ENCODE measurements at regions not wholly inside any gene's neighbourhood (a gene's known extent, or its start where the extent isn't known, plus 50 kb on each side); places are given as distances from the start of the nearest gene placed in this dataset.

GRCh38 chr20:24134930-24135329, 146.4 kb upstream of the GGTLC1 start:
- DNase-seq, result no peak

- no peak for DNase-seq
Observed at GRCh38 chr20:24134284-24134683, 145.7 kb upstream of the GGTLC1 start.

- DNase-seq, result no peak
Observed at GRCh38 chr20:24132246-24132645, 143.7 kb upstream of the GGTLC1 start.

- DNase-seq, result no peak
Observed at GRCh38 chr20:24131684-24132083, 143.1 kb upstream of the GGTLC1 start.

GRCh38 chr20:24131281-24131680, 142.7 kb upstream of the GGTLC1 start:
- no peak for DNase-seq

GRCh38 chr20:24129641-24130040, 141.1 kb upstream of the GGTLC1 start:
- no peak for DNase-seq

- DNase-seq, result no peak
Observed at GRCh38 chr20:24124951-24125650, 136.5 kb upstream of the GGTLC1 start.

GRCh38 chr20:24124003-24124402, 135.4 kb upstream of the GGTLC1 start:
- no peak for DNase-seq

- no peak for DNase-seq
Observed at GRCh38 chr20:24118441-24119175, 130.0 kb upstream of the GGTLC1 start.

- DNase-seq, result no peak
Observed at GRCh38 chr20:24118034-24118433, 129.5 kb upstream of the GGTLC1 start.

GRCh38 chr20:24117383-24117782, 128.8 kb upstream of the GGTLC1 start:
- no peak for DNase-seq

- DNase-seq, result no peak
Observed at GRCh38 chr20:24116611-24117010, 128.0 kb upstream of the GGTLC1 start.

GRCh38 chr20:24112360-24112759, 123.8 kb upstream of the GGTLC1 start:
- DNase-seq, result no peak

- DNase-seq, result no peak
Observed at GRCh38 chr20:24111858-24112257, 123.3 kb upstream of the GGTLC1 start.

- peak; percentile 18 for DNase-seq
Observed at GRCh38 chr20:24109537-24109936, 121.0 kb upstream of the GGTLC1 start.

- peak; percentile 75 for DNase-seq
Observed at GRCh38 chr20:24109008-24109407, 120.4 kb upstream of the GGTLC1 start.

- no peak for DNase-seq
Observed at GRCh38 chr20:24108581-24108980, 120.0 kb upstream of the GGTLC1 start.

GRCh38 chr20:24106801-24107445, 118.3 kb upstream of the GGTLC1 start:
- DNase-seq, result no peak

- DNase-seq, result no peak
Observed at GRCh38 chr20:24106150-24106800, 117.7 kb upstream of the GGTLC1 start.

GRCh38 chr20:24102749-24103333, 114.3 kb upstream of the GGTLC1 start:
- DNase-seq, result no peak

- DNase-seq, result peak; percentile 32
Observed at GRCh38 chr20:24102290-24102689, 113.7 kb upstream of the GGTLC1 start.

- peak; percentile 71 for DNase-seq
Observed at GRCh38 chr20:24100370-24101011, 111.9 kb upstream of the GGTLC1 start.

- DNase-seq, result no peak
Observed at GRCh38 chr20:24098886-24099285, 110.3 kb upstream of the GGTLC1 start.
